ENCODE measurements at regions not wholly inside any gene's neighbourhood (a gene's known extent, or its start where the extent isn't known, plus 50 kb on each side); places are given as distances from the start of the nearest gene placed in this dataset.

DNA sequence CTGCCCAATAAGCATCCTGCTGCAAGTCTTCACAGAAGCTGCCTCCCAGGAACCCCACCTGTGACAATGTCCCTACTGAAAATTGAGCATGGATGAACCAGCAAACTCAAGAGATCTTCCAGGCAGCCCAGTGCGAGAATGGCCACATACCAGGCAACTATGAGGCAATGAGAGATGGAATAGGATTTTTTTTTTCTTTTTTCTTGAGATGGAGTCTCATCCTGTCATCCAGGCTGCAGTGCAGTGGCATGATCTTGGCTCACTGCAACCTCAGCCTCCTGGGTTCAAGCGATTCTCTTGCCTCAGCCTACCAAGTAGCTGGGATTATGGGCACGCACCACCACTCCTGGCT is 60.9 kb upstream of the ARL8B start:
- TF ChIP-seq EZH2phosphoT487 (IDR thresholded peaks at IDR 0.05; ENCODE audit: borderline replicate concordance) (no peak), CTCF (conservative IDR thresholded peaks at IDR 0.05; ENCODE audit: low read length) (no peak)

All from Loucy (cell line).